ENCODE measurements at regions not wholly inside any gene's neighbourhood (a gene's known extent, or its start where the extent isn't known, plus 50 kb on each side); places are given as distances from the start of the nearest gene placed in this dataset.

- no peak for FAIRE-seq
- DNase-seq (ENCODE audit: low read depth): no peak
Observed at GRCh38 chr5:145198525-145199260, 636.4 kb downstream of the PRELID2 start.

GRCh38 chr5:145189746-145190145, 645.4 kb downstream of the PRELID2 start:
- H3K36me3 Mint-ChIP-seq (ENCODE audit: low read depth, unreplicated experiment): no peaks in the 10 kb centered on the region
- Histone ChIP-seq H3K79me2 (ENCODE audit: insufficient read depth, low read length) (no peaks in the 10 kb centered on the region), H3K36me3 (ENCODE audit: insufficient read depth, low read length) (no peaks in the 10 kb centered on the region), H3K27ac (ENCODE audit: low read depth, low read length) (no peak overlapping the region), H3K4me3 (ENCODE audit: insufficient read depth, low read depth, low read length) (no peak overlapping the region), H3K9me3 (ENCODE audit: insufficient read depth, low read depth, low read length) (no peaks in the 10 kb centered on the region), H4K20me1 (ENCODE audit: insufficient read depth, low read length) (no peaks in the 10 kb centered on the region), H3K4me2 (ENCODE audit: low read length) (no peak overlapping the region), H3K27me3 (ENCODE audit: insufficient read depth, low read length) (no peaks in the 10 kb centered on the region), H2AFZ (ENCODE audit: low read depth, low read length) (no peak overlapping the region), H3K9ac (ENCODE audit: low read length) (no peak overlapping the region), H3K4me1 (ENCODE audit: insufficient read depth, low read length) (no peaks in the 10 kb centered on the region)
- H3K4me3 Mint-ChIP-seq (ENCODE audit: unreplicated experiment): no peak overlapping the region
- H3K27ac Mint-ChIP-seq (ENCODE audit: unreplicated experiment): no peak overlapping the region
- FAIRE-seq: no peak
- no peaks in the 10 kb centered on the region for H3K4me1 Mint-ChIP-seq (ENCODE audit: low read depth, unreplicated experiment)
- TF ChIP-seq EZH2 (IDR thresholded peaks at IDR 0.05; ENCODE audit: insufficient read depth, low read length) (no peak), CTCF (IDR thresholded peaks at IDR 0.05; ENCODE audit: insufficient read depth, low read depth, low read length) (no peak)
- no peaks in the 10 kb centered on the region for H3K27me3 Mint-ChIP-seq (ENCODE audit: low read depth, unreplicated experiment)
- DNase-seq (ENCODE audit: low read depth): no peak
- no peaks in the 10 kb centered on the region for H3K9me3 Mint-ChIP-seq (ENCODE audit: unreplicated experiment)

More at GRCh38 chr5:145198525-145199260, 636.4 kb downstream of the PRELID2 start:
- Histone ChIP-seq H3K27me3 (ENCODE audit: insufficient read depth, low read length) (no peaks in the 10 kb centered on the region), H3K79me2 (ENCODE audit: insufficient read depth, low read length) (no peaks in the 10 kb centered on the region), H3K4me2 (ENCODE audit: low read length) (no peak overlapping the region), H3K9me3 (ENCODE audit: insufficient read depth, low read depth, low read length) (no peaks in the 10 kb centered on the region), H3K36me3 (ENCODE audit: insufficient read depth, low read length) (no peaks in the 10 kb centered on the region), H2AFZ (ENCODE audit: low read depth, low read length) (no peak overlapping the region), H3K9ac (ENCODE audit: low read length) (no peak overlapping the region), H3K4me1 (ENCODE audit: insufficient read depth, low read length) (no peaks in the 10 kb centered on the region), H3K27ac (ENCODE audit: low read depth, low read length) (no peak overlapping the region), H3K4me3 (ENCODE audit: insufficient read depth, low read depth, low read length) (no peak overlapping the region), H4K20me1 (ENCODE audit: insufficient read depth, low read length) (no peaks in the 10 kb centered on the region)
- H3K27ac Mint-ChIP-seq (ENCODE audit: unreplicated experiment): no peak overlapping the region
- TF ChIP-seq EZH2 (IDR thresholded peaks at IDR 0.05; ENCODE audit: insufficient read depth, low read length): no peak
- TF ChIP-seq CTCF (IDR thresholded peaks at IDR 0.05; ENCODE audit: insufficient read depth, low read depth, low read length): no peak
- no peaks in the 10 kb centered on the region for H3K36me3 Mint-ChIP-seq (ENCODE audit: low read depth, unreplicated experiment)
- no peaks in the 10 kb centered on the region for H3K4me1 Mint-ChIP-seq (ENCODE audit: low read depth, unreplicated experiment)
- H3K9me3 Mint-ChIP-seq (ENCODE audit: unreplicated experiment): no peaks in the 10 kb centered on the region
- H3K27me3 Mint-ChIP-seq (ENCODE audit: low read depth, unreplicated experiment): no peaks in the 10 kb centered on the region
- H3K4me3 Mint-ChIP-seq (ENCODE audit: unreplicated experiment): no peak overlapping the region

- Histone ChIP-seq H2AFZ (ENCODE audit: low read depth, low read length) (no peak overlapping the region), H3K4me2 (ENCODE audit: low read length) (no peak overlapping the region)
- no peak overlapping the region for H3K27ac Mint-ChIP-seq (ENCODE audit: unreplicated experiment)
Observed at GRCh38 chr5:145180371-145180770, 654.8 kb downstream of the PRELID2 start.

More at GRCh38 chr5:145180371-145180770, 654.8 kb downstream of the PRELID2 start:
- H3K36me3 Mint-ChIP-seq (ENCODE audit: low read depth, unreplicated experiment): no peaks in the 10 kb centered on the region
- H3K9me3 ChIP-seq (ENCODE audit: insufficient read depth, low read depth, low read length): no peaks in the 10 kb centered on the region
- H3K27ac ChIP-seq (ENCODE audit: low read depth, low read length): no peak overlapping the region
- FAIRE-seq (no peak), DNase-seq (ENCODE audit: low read depth) (no peak)
- no peaks in the 10 kb centered on the region for H3K36me3 ChIP-seq (ENCODE audit: insufficient read depth, low read length)
- H3K4me1 Mint-ChIP-seq (ENCODE audit: low read depth, unreplicated experiment): peaks cover 13% of the 10 kb centered on the region
- H3K27me3 ChIP-seq (ENCODE audit: insufficient read depth, low read length): no peaks in the 10 kb centered on the region
- TF ChIP-seq CTCF (IDR thresholded peaks at IDR 0.05; ENCODE audit: insufficient read depth, low read depth, low read length): no peak
- no peak for TF ChIP-seq EZH2 (IDR thresholded peaks at IDR 0.05; ENCODE audit: insufficient read depth, low read length)
- no peak overlapping the region for H3K4me3 Mint-ChIP-seq (ENCODE audit: unreplicated experiment)
- H3K9ac ChIP-seq (ENCODE audit: low read length): no peak overlapping the region
- H3K9me3 Mint-ChIP-seq (ENCODE audit: unreplicated experiment): no peaks in the 10 kb centered on the region
- no peaks in the 10 kb centered on the region for H3K4me1 ChIP-seq (ENCODE audit: insufficient read depth, low read length)
- H3K27me3 Mint-ChIP-seq (ENCODE audit: low read depth, unreplicated experiment): no peaks in the 10 kb centered on the region
- no peaks in the 10 kb centered on the region for H4K20me1 ChIP-seq (ENCODE audit: insufficient read depth, low read length)
- no peaks in the 10 kb centered on the region for H3K79me2 ChIP-seq (ENCODE audit: insufficient read depth, low read length)
- H3K4me3 ChIP-seq (ENCODE audit: insufficient read depth, low read depth, low read length): no peak overlapping the region

Data from astrocyte (in vitro differentiated cells and primary cell).